ENCODE measurements at regions not wholly inside any gene's neighbourhood (a gene's known extent, or its start where the extent isn't known, plus 50 kb on each side); places are given as distances from the start of the nearest gene placed in this dataset.
"Not testable (repeated sequence)": the region's sequence is repeated elsewhere in the genome, so short reads cannot be mapped to it uniquely, and the experiment has no call there.

- Histone ChIP-seq H3K4me1 (ENCODE audit: control insufficient read depth, insufficient read depth, low read length) (no peaks in the 10 kb centered on the region), H3K27ac (ENCODE audit: extremely low read depth, low read depth, low read length) (no peak overlapping the region), H3K36me3 (ENCODE audit: control insufficient read depth in 2 of 2, insufficient read depth in 1 of 2, low read length in 2 of 2) (no peaks in the 10 kb centered on the region), H3K9me3 (ENCODE audit: control insufficient read depth, insufficient read depth, low read depth, low read length) (no peaks in the 10 kb centered on the region), H3K4me3 (ENCODE audit: low read depth, low read length) (no peak overlapping the region)
- CTCF ChIA-PET = no interaction called here
- TF ChIP-seq ZNF747 (tag by site-specific recombination; IDR thresholded peaks at IDR 0.05) (no peak), ZNF121 (tag by site-specific recombination; IDR thresholded peaks at IDR 0.05) (no peak), HOXC10 (CRISPR knock-in tag; IDR thresholded peaks at IDR 0.05) (no peak)
- POLR2A ChIA-PET = no interaction called here
Observed at GRCh38 chr13:81562598-81562997, 1221.7 kb upstream of the SPRY2 start.

DNA sequence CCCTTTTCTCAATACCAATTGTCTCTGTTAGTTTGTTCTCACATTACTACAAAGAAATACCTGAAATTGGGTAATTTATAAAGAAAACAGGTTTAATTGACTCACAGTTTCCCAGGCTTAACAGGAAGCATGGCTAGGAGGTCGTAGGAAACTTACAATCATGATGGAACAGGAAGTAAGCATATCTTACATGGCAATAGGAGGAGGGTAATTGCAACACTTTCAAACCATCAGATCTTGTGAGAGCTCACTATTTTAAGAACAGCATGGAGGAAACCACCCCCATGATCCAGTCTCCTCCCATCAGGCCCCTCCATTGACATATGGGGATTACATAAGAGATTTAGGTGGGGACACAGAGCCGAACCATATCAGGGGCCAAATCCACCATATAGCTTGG, 1210.1 kb upstream of the SPRY2 start:
- H3K9me3 ChIP-seq (ENCODE audit: control insufficient read depth, insufficient read depth, low read depth, low read length) = no peaks in the 10 kb centered on the region
- no peaks in the 10 kb centered on the region for H3K4me1 ChIP-seq (ENCODE audit: control insufficient read depth, insufficient read depth, low read length)
- ChIA-PET CTCF (no interaction called here), POLR2A (no interaction called here)
- no peak overlapping the region for H3K4me3 ChIP-seq (ENCODE audit: low read depth, low read length)
- H3K27ac ChIP-seq (ENCODE audit: extremely low read depth, low read depth, low read length) = no peak overlapping the region
- no peak for TF ChIP-seq ZNF23 (tag by site-specific recombination; IDR thresholded peaks at IDR 0.05; ENCODE audit: borderline replicate concordance)
- no peak for TF ChIP-seq ZNF747 (tag by site-specific recombination; IDR thresholded peaks at IDR 0.05)
- TF ChIP-seq ZIC2 (tag by site-specific recombination; IDR thresholded peaks at IDR 0.05) = no peak
- no peak for TF ChIP-seq ZNF510 (tag by site-specific recombination; IDR thresholded peaks at IDR 0.05; ENCODE audit: insufficient replicate concordance)
- no peak for TF ChIP-seq BCL11A (tag by site-specific recombination; IDR thresholded peaks at IDR 0.05; ENCODE audit: low read depth)
- no peak for TF ChIP-seq BCL11B (tag by site-specific recombination; IDR thresholded peaks at IDR 0.05; ENCODE audit: low read depth)
- TF ChIP-seq, protein P1, sequence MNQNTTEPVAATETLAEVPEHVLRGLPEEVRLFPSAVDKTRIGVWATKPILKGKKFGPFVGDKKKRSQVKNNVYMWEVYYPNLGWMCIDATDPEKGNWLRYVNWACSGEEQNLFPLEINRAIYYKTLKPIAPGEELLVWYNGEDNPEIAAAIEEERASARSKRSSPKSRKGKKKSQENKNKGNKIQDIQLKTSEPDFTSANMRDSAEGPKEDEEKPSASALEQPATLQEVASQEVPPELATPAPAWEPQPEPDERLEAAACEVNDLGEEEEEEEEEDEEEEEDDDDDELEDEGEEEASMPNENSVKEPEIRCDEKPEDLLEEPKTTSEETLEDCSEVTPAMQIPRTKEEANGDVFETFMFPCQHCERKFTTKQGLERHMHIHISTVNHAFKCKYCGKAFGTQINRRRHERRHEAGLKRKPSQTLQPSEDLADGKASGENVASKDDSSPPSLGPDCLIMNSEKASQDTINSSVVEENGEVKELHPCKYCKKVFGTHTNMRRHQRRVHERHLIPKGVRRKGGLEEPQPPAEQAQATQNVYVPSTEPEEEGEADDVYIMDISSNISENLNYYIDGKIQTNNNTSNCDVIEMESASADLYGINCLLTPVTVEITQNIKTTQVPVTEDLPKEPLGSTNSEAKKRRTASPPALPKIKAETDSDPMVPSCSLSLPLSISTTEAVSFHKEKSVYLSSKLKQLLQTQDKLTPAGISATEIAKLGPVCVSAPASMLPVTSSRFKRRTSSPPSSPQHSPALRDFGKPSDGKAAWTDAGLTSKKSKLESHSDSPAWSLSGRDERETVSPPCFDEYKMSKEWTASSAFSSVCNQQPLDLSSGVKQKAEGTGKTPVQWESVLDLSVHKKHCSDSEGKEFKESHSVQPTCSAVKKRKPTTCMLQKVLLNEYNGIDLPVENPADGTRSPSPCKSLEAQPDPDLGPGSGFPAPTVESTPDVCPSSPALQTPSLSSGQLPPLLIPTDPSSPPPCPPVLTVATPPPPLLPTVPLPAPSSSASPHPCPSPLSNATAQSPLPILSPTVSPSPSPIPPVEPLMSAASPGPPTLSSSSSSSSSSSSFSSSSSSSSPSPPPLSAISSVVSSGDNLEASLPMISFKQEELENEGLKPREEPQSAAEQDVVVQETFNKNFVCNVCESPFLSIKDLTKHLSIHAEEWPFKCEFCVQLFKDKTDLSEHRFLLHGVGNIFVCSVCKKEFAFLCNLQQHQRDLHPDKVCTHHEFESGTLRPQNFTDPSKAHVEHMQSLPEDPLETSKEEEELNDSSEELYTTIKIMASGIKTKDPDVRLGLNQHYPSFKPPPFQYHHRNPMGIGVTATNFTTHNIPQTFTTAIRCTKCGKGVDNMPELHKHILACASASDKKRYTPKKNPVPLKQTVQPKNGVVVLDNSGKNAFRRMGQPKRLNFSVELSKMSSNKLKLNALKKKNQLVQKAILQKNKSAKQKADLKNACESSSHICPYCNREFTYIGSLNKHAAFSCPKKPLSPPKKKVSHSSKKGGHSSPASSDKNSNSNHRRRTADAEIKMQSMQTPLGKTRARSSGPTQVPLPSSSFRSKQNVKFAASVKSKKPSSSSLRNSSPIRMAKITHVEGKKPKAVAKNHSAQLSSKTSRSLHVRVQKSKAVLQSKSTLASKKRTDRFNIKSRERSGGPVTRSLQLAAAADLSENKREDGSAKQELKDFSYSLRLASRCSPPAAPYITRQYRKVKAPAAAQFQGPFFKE (tag by site-specific recombination; IDR thresholded peaks at IDR 0.05; ENCODE audit: borderline replicate concordance) = no peak
- TF ChIP-seq ZNF571 (tag by site-specific recombination; IDR thresholded peaks at IDR 0.05) = no peak
- no peak for TF ChIP-seq ZNF423 (tag by site-specific recombination; IDR thresholded peaks at IDR 0.05)
- no peak for TF ChIP-seq ZBTB48 (tag by site-specific recombination; IDR thresholded peaks at IDR 0.05)
- no peak for TF ChIP-seq ZNF48 (tag by site-specific recombination; IDR thresholded peaks at IDR 0.05)
- no peaks in the 10 kb centered on the region for H3K36me3 ChIP-seq (ENCODE audit: control insufficient read depth in 2 of 2, insufficient read depth in 1 of 2, low read length in 2 of 2)

GRCh38 chr13:81546294-81546693, 1205.4 kb upstream of the SPRY2 start:
- H3K9me3 ChIP-seq (ENCODE audit: control insufficient read depth, insufficient read depth, low read depth, low read length); H3K27ac ChIP-seq (ENCODE audit: extremely low read depth, low read depth, low read length); H3K4me3 ChIP-seq (ENCODE audit: low read depth, low read length); CTCF ChIA-PET; H3K4me1 ChIP-seq (ENCODE audit: control insufficient read depth, insufficient read depth, low read length); H3K36me3 ChIP-seq (ENCODE audit: control insufficient read depth in 2 of 2, insufficient read depth in 1 of 2, low read length in 2 of 2); POLR2A ChIA-PET: not testable (repeated sequence)
- TF ChIP-seq TRIM28 (IDR thresholded peaks at IDR 0.05; ENCODE audit: borderline replicate concordance, low read length) = peak; percentile 93; the same call in 1 of the 2 replicates
- TF ChIP-seq SETDB1 (IDR thresholded peaks at IDR 0.05; ENCODE audit: insufficient read length, low read length) = peak; percentile 82
